Thoracic aorta (tissue), 2 donors: ENCODE measurements at regions not wholly inside any gene's neighbourhood (a gene's known extent, or its start where the extent isn't known, plus 50 kb on each side); places are given as distances from the start of the nearest gene placed in this dataset.

Source experiments
- ATAC-seq: fragments of 150-250 bp; one replicate; pipeline ENCODE4 v1.8.0; 2017; ENCODE audit warnings: low read depth; ENCODE audit not compliant: insufficient number of reproducible peaks, low FRiP score
- DNase-seq: peaks from one replicate; pipeline ENCODE4 v3.0.0-alpha.2; 2020; ENCODE audit warnings: low spot score
- H3K27ac ChIP-seq, 2 donors: fragments of 200-600 bp; sonication (generic); 1 replicate in 1 of 2; 2 replicates in 1 of 2; pipeline ENCODE4 v1.5.1; 2016; ENCODE audit warnings: mild to moderate bottlenecking in 2 of 2, moderate library complexity in 2 of 2
- H3K27me3 ChIP-seq: fragments of 200-600 bp; sonication (generic); replicated peaks from 2 replicates; pipeline ENCODE4 v1.6.0; 2016; ENCODE audit warnings: mild to moderate bottlenecking; ENCODE audit not compliant: insufficient read depth
- H3K36me3 ChIP-seq: fragments of 200-600 bp; sonication (generic); one replicate; pipeline ENCODE4 v1.5.1; 2016
- H3K4me1 ChIP-seq, 2 donors: fragments of 200-600 bp; sonication (generic); 1 replicate in 1 of 2; 2 replicates in 1 of 2; pipeline versions ENCODE4 v1.5.1 to v1.6.0; 2016; ENCODE audit warnings: low read depth in 2 of 2, mild to moderate bottlenecking in 1 of 2; ENCODE audit not compliant: control insufficient read depth in 1 of 2
- H3K4me3 ChIP-seq: fragments of 200-600 bp; sonication (generic); 2 replicates; pipeline ENCODE4 v1.5.1; 2016; ENCODE audit warnings: mild to moderate bottlenecking
- H3K9me3 ChIP-seq: fragments of 200-600 bp; sonication (generic); 2 replicates; pipeline ENCODE4 v1.5.1; 2016
- TF ChIP-seq, protein P1 (sequence below): fragments of 200-600 bp; sonication (generic); IDR thresholded peaks from one replicate; pipeline ENCODE4 v1.5.1; 2019; ENCODE audit warnings: antibody characterized with exemption

DNA sequence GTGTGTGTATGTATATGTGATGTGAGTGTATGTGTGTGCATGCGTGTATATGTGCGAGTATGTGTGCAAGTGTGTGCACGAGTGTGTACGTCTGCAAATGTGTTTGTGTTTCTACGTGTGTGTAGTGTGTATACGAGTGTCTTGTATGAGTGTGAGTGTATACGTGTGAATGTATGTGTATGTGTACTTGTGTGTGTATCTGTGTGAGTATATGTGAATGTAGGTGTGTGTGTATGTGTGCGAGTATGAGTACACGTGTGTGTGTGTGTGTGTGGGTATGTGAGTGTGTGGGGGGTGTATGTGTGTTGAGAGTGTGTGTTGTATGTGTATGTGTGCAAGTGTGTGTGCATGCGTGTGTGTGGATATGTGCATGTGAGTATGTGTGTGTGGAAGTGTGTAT, 602.0 kb upstream of the CDH4 start:
- H3K27me3 ChIP-seq, result no peaks in the 10 kb centered on the region
- DNase-seq (no peak), ATAC-seq (no peak)
- H3K4me3 ChIP-seq, result no peak overlapping the region
- no peak overlapping the region for H3K27ac ChIP-seq
- no peaks in the 10 kb centered on the region for H3K36me3 ChIP-seq
- TF ChIP-seq, protein P1, sequence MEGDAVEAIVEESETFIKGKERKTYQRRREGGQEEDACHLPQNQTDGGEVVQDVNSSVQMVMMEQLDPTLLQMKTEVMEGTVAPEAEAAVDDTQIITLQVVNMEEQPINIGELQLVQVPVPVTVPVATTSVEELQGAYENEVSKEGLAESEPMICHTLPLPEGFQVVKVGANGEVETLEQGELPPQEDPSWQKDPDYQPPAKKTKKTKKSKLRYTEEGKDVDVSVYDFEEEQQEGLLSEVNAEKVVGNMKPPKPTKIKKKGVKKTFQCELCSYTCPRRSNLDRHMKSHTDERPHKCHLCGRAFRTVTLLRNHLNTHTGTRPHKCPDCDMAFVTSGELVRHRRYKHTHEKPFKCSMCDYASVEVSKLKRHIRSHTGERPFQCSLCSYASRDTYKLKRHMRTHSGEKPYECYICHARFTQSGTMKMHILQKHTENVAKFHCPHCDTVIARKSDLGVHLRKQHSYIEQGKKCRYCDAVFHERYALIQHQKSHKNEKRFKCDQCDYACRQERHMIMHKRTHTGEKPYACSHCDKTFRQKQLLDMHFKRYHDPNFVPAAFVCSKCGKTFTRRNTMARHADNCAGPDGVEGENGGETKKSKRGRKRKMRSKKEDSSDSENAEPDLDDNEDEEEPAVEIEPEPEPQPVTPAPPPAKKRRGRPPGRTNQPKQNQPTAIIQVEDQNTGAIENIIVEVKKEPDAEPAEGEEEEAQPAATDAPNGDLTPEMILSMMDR, result no peak
- H3K4me1 ChIP-seq, result no peaks in the 10 kb centered on the region
- H3K9me3 ChIP-seq, result no peaks in the 10 kb centered on the region

DNA sequence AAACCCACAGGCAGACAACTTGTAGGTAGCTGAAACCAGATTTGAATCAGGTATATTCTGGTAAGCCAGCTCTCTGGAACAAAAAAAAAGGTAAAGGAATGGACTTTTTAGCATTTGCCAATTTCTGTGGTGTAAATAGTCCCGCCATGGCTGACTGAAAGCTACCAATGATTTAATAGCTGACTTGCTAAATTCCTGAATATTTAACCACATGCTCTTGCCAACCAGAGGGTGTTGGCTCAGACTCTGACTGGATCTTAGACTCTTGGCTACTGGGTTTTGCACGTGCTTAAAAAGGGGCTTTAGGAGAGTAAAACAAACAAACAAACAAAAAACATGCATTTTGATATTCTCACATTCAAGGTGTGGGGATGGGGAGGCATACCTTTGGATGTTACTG, 600.0 kb upstream of the CDH4 start:
- H3K9me3 ChIP-seq, result no peaks in the 10 kb centered on the region
- DNase-seq (no peak), ATAC-seq (no peak)
- no peaks in the 10 kb centered on the region for H3K4me1 ChIP-seq
- no peaks in the 10 kb centered on the region for H3K36me3 ChIP-seq
- H3K4me3 ChIP-seq, result no peak overlapping the region
- no peaks in the 10 kb centered on the region for H3K27me3 ChIP-seq
- TF ChIP-seq, protein P1, result no peak
- no peak overlapping the region for H3K27ac ChIP-seq

DNA sequence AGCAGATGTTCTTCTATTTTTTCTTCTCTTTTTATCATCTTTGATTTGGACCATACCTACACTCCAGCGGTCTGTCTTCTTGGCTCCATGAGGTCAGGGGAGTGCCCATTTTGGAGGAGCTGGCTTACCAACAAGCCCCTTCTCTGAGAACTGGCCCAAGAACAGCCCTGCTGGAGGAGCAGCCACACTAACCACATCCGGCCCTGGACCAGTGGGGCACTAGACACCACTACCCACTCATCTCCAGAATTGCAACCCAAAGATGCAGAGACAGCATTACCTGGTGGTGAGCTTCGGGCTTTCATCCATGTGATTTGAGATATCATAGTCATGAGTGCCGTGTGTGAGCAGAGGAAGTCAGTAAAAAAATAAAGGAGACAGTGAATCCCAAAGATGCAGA, 599.4 kb upstream of the CDH4 start:
- DNase-seq (no peak), ATAC-seq (no peak)
- H3K4me1 ChIP-seq, result no peaks in the 10 kb centered on the region
- H3K4me3 ChIP-seq, result no peak overlapping the region
- no peaks in the 10 kb centered on the region for H3K9me3 ChIP-seq
- H3K27ac ChIP-seq, result no peak overlapping the region
- TF ChIP-seq, protein P1, result no peak
- no peaks in the 10 kb centered on the region for H3K36me3 ChIP-seq
- H3K27me3 ChIP-seq, result no peaks in the 10 kb centered on the region

DNA sequence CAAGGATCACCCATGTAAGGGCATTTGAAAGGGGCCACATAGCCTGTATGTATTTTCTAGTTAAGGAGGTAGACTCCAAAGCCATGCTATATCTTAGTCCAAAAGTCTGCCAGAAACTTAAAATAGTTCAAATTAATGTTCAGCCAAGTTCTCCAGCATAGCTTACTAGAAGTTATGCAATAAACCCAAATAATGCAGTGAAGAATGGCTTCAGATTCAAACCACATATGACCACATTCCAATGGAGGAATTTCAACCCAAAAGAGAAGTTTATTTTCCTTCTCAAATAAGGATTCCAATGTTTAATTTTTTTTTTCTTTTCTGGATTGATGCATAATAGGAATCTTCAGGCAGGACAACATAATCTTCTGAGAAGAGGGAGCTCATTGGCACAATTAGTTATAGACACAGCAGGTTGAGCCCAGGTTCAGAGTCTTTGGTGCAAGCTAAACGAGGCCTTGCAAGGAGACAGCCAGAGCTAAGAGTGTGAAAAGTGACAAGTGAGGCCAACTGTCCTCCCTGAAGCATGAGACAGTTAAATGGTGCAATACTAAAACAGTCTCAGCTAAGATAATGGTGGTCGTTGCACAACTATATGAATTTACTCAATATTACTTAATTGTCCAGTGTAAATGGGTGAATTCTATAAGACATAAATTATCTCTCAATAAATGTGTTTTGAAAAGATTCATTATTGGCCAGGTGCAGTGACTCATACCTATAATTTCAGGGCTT, 598.8 kb upstream of the CDH4 start:
- DNase-seq (no peak), ATAC-seq (no peak)
- TF ChIP-seq, protein P1, result no peak
- H3K36me3 ChIP-seq, result no peaks in the 10 kb centered on the region
- H3K4me3 ChIP-seq, result no peak overlapping the region
- no peak overlapping the region for H3K27ac ChIP-seq
- H3K9me3 ChIP-seq, result no peaks in the 10 kb centered on the region
- H3K4me1 ChIP-seq, result no peaks in the 10 kb centered on the region
- no peaks in the 10 kb centered on the region for H3K27me3 ChIP-seq

DNA sequence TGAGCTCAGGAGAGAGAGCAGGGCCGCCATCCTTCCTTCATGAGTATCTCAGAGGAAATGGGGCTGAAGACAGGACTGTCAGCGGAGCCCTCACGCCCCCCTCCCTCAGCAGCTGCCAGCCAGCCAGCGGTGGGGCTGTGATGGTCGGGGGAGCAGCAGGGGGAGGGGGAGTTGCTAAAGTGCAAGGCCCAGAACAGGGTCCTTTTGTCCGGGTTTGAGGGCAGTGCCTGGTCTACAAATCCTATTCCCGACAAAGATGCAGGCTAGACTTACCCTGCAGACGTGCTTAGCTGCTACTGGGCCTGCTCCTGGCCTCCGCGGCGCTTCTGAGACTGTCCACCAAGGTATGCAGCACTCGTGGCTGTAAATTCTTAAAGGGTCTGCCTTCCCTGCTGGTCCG, 593.4 kb upstream of the CDH4 start:
- Histone ChIP-seq H3K27ac (no peak overlapping the region), H3K4me1 (no peaks in the 10 kb centered on the region), H3K4me3 (no peak overlapping the region), H3K36me3 (no peaks in the 10 kb centered on the region), H3K27me3 (no peaks in the 10 kb centered on the region), H3K9me3 (no peaks in the 10 kb centered on the region)
- ATAC-seq, result no peak
- TF ChIP-seq, protein P1, result no peak
- no peak for DNase-seq
